Suprapubic skin (tissue), 4 donors: ENCODE measurements at regions not wholly inside any gene's neighbourhood (a gene's known extent, or its start where the extent isn't known, plus 50 kb on each side); places are given as distances from the start of the nearest gene placed in this dataset.

ENCODE experiments used
- CTCF ChIP-seq, 2 donors: fragments of 200-600 bp in 1 of 2; fragments of 450-650 bp in 1 of 2; sonication (generic) in 1 of 2; IDR thresholded peaks; one replicate each; pipeline ENCODE4 v1.5.1; 2016 to 2019; ENCODE audit warnings: antibody characterized with exemption in 2 of 2, mild to moderate bottlenecking in 1 of 2, moderate library complexity in 1 of 2
- POLR2A ChIP-seq, 2 donors: fragments of 450-650 bp; IDR thresholded peaks; one replicate each; pipeline ENCODE4 v1.6.1; 2017; ENCODE audit warnings: antibody characterized with exemption in 2 of 2, mild to moderate bottlenecking in 2 of 2, moderate library complexity in 2 of 2
- POLR2AphosphoS5 ChIP-seq, 3 donors: sonication (generic); formaldehyde crosslinking; IDR thresholded peaks; one replicate each; pipeline ENCODE4 v1.6.1; 2017; ENCODE audit warnings: antibody characterized with exemption in 3 of 3

DNA sequence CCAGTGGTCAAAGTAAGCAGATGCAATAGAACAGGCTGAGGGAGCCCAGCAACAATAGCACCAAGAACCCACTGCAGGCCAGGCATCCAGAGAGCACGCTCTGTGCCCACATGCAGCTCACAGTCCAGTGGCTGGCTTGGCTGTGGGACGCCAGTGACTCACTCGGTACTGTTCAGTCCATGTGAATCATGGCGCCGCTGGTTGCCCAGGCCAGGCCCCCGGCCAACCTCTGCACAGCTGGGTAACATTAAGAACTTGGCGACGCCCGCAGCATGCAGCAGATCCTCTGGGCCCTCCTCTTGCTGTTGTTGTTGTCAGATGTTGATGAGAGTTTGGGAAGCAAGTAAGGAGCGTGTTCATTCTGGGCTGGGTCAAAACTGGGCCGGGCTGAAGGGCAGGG lies 60.5 kb downstream of the MSX1 start:
- TF ChIP-seq CTCF (IDR thresholded peaks at IDR 0.05) (no peak), POLR2AphosphoS5 (IDR thresholded peaks at IDR 0.05) (peak in 1 of 3 donors; percentile 28), POLR2A (IDR thresholded peaks at IDR 0.05) (no peak)
